ENCODE measurements at regions not wholly inside any gene's neighbourhood (a gene's known extent, or its start where the extent isn't known, plus 50 kb on each side); places are given as distances from the start of the nearest gene placed in this dataset.

DNA sequence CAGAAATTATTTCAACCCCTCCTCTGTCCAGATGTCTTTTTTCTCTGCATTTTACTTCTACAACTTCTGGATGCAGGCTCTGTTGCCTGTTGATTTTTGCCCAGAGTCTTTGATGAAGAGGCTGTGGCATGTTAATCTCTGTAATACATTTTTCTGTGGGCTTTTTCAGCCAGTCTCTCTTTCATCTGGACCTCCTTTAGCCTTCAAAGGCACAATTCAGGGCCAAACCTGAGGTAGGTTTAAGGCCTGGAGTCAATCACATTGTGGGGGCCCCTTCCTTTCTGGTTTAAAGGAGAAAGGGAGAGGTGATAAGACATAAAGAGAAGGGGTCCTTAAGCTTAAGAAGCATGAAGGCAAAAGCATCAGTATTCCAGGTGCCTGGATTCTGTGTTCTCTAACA, 553.7 kb downstream of the FLRT2 start:
- TF ChIP-seq POLR2A (IDR thresholded peaks at IDR 0.05) (no peak), CTCF (IDR thresholded peaks at IDR 0.05) (no peak)
